ENCODE measurements at regions not wholly inside any gene's neighbourhood (a gene's known extent, or its start where the extent isn't known, plus 50 kb on each side); places are given as distances from the start of the nearest gene placed in this dataset.

- no peaks in the 10 kb centered on the region for H3K36me3 ChIP-seq (ENCODE audit: control insufficient read depth in 2 of 2, insufficient read depth in 2 of 2, low read length in 1 of 2)
- no peak overlapping the region for H2AFZ ChIP-seq (ENCODE audit: control insufficient read depth, low read depth, low read length)
- no peak overlapping the region for H3K27ac ChIP-seq (ENCODE audit: control insufficient read depth, insufficient read depth)
- FAIRE-seq (no peak), ATAC-seq (no peak), DNase-seq (ENCODE audit: low read depth, low spot score) (no peak)
- no peak for TF ChIP-seq ZNF207 (IDR thresholded peaks at IDR 0.05; ENCODE audit: borderline replicate concordance)
- TF ChIP-seq, protein P1, sequence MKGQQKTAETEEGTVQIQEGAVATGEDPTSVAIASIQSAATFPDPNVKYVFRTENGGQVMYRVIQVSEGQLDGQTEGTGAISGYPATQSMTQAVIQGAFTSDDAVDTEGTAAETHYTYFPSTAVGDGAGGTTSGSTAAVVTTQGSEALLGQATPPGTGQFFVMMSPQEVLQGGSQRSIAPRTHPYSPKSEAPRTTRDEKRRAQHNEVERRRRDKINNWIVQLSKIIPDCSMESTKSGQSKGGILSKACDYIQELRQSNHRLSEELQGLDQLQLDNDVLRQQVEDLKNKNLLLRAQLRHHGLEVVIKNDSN (IDR thresholded peaks at IDR 0.05; ENCODE audit: borderline replicate concordance, extremely low read length, insufficient read depth, low read depth, low read length), result no peak
- no peak for TF ChIP-seq ZBTB11 (CRISPR knock-in tag; IDR thresholded peaks at IDR 0.05)
- no peak for TF ChIP-seq EGR1 (IDR thresholded peaks at IDR 0.05; ENCODE audit: borderline replicate concordance in 1 of 2, low read depth in 2 of 2, low read length in 2 of 2)
- no peak for TF ChIP-seq RAD51 (IDR thresholded peaks at IDR 0.05)
- TF ChIP-seq, protein P2, sequence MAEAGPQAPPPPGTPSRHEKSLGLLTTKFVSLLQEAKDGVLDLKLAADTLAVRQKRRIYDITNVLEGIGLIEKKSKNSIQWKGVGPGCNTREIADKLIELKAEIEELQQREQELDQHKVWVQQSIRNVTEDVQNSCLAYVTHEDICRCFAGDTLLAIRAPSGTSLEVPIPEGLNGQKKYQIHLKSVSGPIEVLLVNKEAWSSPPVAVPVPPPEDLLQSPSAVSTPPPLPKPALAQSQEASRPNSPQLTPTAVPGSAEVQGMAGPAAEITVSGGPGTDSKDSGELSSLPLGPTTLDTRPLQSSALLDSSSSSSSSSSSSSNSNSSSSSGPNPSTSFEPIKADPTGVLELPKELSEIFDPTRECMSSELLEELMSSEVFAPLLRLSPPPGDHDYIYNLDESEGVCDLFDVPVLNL (IDR thresholded peaks at IDR 0.05; ENCODE audit: low read depth, low read length), result no peak
- TF ChIP-seq MYB (IDR thresholded peaks at IDR 0.05; ENCODE audit: borderline replicate concordance, low read depth, low read length), result no peak
- TF ChIP-seq DPF2 (IDR thresholded peaks at IDR 0.05), result no peak
- intact Hi-C loops (cut with micrococcal nuclease; ENCODE audit: unreplicated experiment), result loop anchor here (5.0 kb wide), 1 partner anchor 263 kb away; no protein-coding TSS in a partner anchor
- H3K4me1 ChIP-seq (ENCODE audit: control insufficient read depth, insufficient read depth, low read length), result no peaks in the 10 kb centered on the region
- SMC1A ChIA-PET (ENCODE audit: uncharacterized antibody, unreplicated experiment), result interaction anchor here (1.0 to 1.1 kb wide), 2 partner anchors 13 to 262 kb away, joined by 3 to 4 read pairs; no protein-coding TSS in a partner anchor
- 7% methylated on average over 2 of the region's 2 CpGs for WGBS (ENCODE audit: insufficient coverage, insufficient replicate concordance, low lambda C conversion rate, missing lambda C conversion rate)
- no peak overlapping the region for H3K4me2 ChIP-seq (ENCODE audit: control insufficient read depth, insufficient read depth)
- POLR2A ChIA-PET, result no interaction called here
- no peaks in the 10 kb centered on the region for H4K20me1 ChIP-seq (ENCODE audit: control insufficient read depth, insufficient read depth)
- H3K4me3 ChIP-seq, result no peak overlapping the region
- no peaks in the 10 kb centered on the region for H3K79me2 ChIP-seq (ENCODE audit: control insufficient read depth, insufficient read depth, low read length)
- no peaks in the 10 kb centered on the region for H3K27me3 ChIP-seq (replicated peaks in 1 of 2; ENCODE audit: control insufficient read depth in 2 of 2, insufficient read depth in 2 of 2, low read length in 1 of 2)
- RAD21 ChIA-PET (ENCODE audit: unreplicated experiment), result no interaction called here
- BruUV-seq (replicated peaks), result no TSS peak
- in situ Hi-C loops (cut with MboI), result loop anchor here (5.0 kb wide), 1 partner anchor 263 kb away; no protein-coding TSS in a partner anchor
- CTCF ChIA-PET, result interaction anchor here (1.0 to 4.2 kb wide), 5 partner anchors 9 to 262 kb away, joined by 4 to 12 read pairs (median 7); no protein-coding TSS in a partner anchor
- H3K9ac ChIP-seq (ENCODE audit: control insufficient read depth, insufficient read depth, low read length), result no peak overlapping the region
- no peaks in the 10 kb centered on the region for H3K9me3 ChIP-seq (replicated peaks; ENCODE audit: control insufficient read depth, insufficient read depth, low read length)
These were observed 54.3 kb upstream of the TCF21 start for GRCh38 chr6:133834472-133835170.
